GM19467 (cell line): ENCODE measurements at regions not wholly inside any gene's neighbourhood (a gene's known extent, or its start where the extent isn't known, plus 50 kb on each side); places are given as distances from the start of the nearest gene placed in this dataset.

Experiments used
- ATAC-seq: cut with Tn5 transposase; IDR thresholded peaks from one replicate; pipeline ENCODE4 v1.9.1; 2021; ENCODE audit warnings: mild to moderate bottlenecking, moderate library complexity; ENCODE audit not compliant: unreplicated experiment

DNA sequence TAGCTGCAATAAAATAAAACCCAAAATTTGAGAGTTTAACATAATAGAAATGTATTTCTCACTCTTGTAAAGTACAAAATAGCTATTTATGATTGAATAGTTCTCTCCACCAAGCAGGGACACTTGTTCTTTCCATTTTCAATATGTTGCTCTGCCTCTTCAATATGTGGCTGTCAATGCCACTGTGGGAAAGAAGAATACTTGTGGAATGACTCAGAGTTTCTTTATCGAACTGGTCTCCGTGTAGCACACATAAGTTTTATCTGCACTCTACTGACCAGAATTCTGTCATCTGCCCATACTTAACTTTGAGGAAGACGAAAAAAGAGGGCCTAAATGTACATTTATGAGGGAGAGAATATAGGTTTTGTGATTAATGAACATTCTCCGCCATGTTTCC is 256.9 kb downstream of the ATXN7L3B start:
- ATAC-seq, result no peak

DNA sequence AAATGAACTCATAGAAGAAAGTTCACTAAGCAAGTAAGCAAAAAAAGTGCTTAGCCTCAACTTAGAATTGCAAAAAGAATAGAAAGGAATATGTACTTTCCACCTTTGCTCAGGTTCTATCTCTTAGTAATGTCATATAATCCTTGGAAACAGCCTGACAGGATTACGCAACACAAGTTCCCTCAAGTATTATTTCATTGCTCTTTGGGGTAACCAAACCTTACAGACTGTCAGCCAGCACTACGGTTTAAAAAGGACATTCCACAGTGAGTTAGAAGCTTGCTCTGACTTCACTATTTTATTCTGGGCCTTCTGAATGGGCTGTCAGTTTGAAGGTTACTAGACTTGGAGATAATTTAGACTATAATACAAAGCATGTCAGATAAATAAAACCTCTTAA is 264.0 kb downstream of the ATXN7L3B start:
- no peak for ATAC-seq

DNA sequence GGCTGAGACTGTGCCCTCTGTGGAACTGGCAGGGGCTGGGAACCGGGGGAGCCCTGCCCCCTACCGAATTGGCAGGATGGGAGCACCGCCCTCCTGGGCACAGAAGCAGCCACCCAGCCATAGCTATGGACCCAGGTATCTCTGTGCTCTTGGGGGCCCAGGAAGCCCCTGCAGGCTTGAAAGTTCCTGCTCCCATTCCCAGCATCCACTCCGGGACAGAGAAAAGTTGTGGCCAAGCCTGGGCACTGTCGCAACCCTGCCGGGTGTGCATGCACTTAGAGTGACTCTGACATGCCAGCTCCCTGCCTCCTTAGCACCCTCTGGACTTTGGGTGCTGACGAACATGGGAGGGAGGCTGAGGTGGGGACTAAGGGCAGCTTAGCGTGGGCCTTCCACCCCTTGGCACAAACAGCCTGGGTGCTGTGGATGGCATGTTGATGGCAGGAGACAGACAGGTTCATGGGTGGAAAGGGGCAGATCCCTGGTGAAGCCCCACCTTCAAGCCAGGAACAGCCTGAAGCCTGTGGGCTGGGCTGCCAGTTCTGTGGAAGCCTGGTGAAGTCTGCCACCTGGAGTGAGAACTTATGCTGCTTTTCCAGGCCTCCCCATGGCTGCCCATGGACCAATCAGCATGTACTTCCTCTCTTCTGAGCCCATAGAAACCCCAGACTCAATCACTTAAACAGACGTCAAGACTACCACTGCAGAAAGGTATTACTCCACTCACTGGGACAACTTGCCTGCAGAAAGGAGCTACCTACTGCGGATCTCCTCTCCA is 279.0 kb downstream of the ATXN7L3B start:
- no peak for ATAC-seq

DNA sequence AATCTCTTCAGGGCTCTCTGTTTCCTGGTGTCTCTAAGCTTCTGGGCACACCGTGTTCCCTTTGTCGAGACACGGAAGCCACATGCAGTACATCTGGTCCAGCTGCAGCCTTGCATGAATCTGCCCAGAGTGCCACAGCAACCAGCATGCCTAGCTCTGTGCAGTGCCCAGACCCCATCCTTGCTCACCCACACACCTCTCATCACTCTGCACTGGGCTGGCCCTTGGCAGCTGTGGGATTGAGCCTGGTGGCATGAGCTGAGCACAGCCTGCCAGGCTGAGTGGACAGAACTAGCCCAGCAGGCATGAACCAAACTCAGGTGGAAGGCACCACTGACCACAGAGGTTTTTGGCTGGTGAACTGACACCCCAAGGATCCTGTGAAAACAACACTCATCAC is 279.9 kb downstream of the ATXN7L3B start:
- ATAC-seq, result no peak

DNA sequence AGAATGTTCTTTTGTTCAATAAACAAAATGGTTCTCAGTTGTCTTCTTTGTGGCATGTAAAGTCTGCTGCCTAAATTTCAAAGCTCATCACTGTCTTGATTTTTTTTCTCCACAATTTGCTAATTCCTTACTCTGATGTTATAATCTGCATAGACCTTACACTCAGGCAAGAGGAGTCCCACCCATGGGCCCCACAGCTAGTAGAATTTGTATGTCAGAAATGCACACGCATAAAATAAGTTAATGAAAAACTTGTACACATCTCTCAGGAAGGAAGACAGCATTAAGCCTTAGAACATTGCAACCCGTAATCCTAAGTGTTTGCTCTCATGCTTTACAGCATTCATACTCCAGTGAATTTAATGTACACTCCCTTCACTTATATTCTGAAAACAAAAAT is 280.8 kb downstream of the ATXN7L3B start:
- ATAC-seq, result no peak

DNA sequence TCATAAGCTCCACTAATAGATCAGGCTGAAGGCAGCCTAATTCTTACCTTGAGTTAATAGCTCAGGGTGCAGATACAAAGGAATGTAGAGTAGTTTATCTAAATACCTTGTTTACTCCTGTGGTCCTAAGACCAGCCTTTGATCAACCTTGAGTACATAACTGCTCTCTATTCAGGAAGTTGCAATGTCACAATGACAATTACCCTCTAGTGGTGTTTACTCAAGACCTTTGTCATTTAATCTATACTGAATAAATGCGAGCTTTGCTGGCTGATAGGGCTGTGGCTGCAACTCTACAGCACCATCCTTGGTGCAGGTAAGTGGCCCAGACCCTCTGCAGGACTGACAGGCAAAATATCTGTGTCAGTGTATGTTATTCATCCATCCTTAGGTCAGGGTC is 282.7 kb downstream of the ATXN7L3B start:
- no peak for ATAC-seq

DNA sequence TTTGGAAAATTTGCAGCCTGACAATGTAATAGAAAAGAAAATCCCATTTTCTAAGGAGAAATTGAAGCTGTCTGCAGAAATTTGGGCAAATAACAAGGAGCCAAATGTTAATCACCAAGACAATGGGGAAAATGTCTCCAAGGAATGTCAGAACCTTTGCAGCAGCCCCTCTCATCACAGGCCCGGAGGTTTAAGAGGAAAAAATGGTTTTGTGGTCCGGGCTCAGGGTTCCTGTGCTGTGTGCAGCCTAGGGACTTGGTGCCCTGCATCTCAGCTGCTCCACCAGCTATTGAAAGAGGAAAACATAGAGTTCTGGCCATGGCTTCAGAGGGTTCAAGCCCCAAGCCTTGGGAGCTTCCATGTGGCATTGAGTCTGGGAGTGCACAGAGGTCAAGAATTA is 298.9 kb downstream of the ATXN7L3B start:
- ATAC-seq, result no peak

DNA sequence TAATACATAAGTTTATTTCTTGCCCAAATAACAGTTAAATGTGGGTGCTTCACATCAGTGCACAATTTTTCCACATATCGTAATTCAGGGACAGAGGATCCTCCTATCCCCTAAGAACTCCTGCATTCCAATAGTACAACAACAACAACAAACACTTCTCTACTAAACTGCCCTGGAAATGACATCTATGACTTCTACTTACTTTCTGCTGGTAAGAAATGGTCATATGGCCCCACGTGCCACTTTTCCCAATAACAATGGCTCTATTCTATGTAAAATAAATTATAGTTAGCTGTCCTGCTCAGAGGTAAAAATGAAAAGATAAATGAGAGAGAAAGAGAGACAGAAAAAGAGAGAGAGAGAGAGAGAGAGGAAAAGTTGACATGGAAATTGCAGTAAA is 308.5 kb downstream of the ATXN7L3B start:
- no peak for ATAC-seq

DNA sequence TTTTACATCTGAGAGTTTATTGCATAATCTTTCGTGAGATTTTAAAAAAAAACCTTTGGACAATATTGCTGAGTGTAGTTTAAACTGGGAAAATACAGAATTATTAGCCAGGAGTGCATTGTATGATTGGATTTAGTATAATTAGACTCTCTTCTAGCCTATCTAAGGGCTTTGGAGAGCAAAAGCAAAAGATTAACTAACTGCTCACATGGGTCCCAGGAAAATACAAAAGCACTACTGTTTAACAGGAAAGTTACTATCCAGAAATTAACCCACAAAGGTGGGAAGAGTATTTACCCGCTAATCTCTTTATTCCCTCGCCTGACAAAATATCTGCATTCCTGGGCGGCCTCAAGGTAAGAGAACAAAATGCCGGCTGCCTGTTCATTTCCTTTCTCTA is 309.5 kb downstream of the ATXN7L3B start:
- no peak for ATAC-seq

DNA sequence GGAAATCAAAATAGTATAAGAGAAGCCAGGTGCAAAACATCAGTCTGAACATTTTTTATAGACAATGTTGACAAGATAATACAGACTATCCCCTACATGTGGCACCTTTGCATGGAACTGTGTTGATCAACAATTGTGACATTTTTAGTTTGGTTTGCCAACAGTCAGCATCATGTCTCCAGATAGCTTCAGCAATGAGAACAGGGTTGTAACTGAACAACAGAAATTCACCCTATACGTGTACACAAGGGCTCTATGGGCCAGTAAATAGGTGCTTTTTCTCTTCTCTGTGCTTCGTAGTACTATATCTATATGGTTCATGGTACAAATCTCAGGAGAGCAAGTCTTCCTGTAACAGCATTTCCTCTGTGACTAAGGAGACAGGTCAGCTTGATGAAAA is 310.4 kb downstream of the ATXN7L3B start:
- no peak for ATAC-seq

DNA sequence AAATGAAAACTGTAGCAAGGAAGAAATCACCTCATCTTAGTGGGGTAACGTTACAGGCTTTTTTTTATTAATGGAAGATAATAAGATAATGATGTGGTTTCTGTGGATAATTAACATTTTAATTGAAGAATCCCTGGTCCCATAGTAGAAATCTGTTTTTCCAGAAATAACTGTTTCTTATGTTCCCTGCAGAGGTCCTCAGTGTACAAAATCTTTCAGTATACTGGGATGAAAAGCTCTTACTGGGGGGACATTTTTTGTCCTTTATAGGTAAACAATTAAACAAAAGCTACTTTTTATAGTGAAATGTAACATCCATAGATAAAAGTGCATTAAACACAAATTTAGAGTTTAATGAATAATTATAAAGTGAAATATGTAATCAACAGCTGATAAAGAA is 312.2 kb downstream of the ATXN7L3B start:
- no peak for ATAC-seq

DNA sequence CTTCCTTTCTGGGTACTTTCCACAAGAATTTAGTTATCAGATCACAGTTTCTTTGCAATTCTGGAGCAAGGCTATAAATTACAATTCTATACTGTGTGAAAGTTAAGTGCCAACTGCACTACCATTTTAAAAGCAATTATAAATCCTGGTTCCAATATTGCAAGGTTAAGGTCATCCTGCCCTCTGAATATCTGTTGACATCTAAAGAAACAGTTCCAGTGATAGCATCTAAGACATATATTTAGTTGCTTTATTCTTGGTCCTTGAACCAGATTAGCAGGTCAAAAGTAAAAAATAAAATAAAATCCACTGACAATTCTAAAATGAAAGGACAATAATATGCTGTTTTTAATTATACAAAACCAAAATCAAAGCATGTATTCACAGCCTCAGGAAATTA is 334.2 kb downstream of the ATXN7L3B start:
- no peak for ATAC-seq

DNA sequence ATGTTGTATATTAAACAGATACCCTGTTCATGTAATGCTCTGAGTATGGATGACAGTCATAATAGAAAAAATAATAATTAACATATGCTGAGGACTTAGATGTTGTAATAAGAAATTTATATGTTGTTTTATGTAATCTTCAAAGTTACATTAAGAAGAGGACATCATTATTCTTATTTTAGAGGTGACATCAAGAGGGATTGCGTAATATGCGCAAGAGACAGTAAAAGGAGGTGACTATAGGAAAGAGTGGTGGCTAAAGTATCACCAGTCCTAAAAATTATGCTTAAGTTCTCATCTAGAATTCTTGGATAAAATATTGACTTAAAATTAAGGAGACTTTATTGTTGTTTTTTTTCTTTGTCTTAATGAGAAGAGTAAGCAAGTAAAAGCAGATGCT is 323.9 kb downstream of the KCNC2 start:
- ATAC-seq, result no peak

DNA sequence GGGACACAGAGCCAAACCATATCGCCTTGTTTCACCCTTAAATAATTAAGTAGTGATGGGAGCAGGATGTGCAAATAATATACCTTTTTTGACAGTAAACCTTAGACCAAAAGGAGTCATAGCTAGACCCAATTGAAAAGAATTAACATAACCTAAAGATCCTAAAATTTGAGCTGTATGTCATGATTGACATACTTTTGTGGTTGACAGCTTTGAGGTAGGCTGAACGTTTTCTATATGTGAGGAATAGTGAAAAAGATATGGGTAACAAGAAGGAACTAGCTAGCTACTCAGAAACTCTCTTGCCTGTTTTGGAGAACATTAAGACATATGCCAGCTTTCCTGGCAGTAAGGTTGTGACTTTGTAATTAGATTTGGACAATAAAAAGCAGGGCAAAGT is 320.6 kb downstream of the KCNC2 start:
- no peak for ATAC-seq

DNA sequence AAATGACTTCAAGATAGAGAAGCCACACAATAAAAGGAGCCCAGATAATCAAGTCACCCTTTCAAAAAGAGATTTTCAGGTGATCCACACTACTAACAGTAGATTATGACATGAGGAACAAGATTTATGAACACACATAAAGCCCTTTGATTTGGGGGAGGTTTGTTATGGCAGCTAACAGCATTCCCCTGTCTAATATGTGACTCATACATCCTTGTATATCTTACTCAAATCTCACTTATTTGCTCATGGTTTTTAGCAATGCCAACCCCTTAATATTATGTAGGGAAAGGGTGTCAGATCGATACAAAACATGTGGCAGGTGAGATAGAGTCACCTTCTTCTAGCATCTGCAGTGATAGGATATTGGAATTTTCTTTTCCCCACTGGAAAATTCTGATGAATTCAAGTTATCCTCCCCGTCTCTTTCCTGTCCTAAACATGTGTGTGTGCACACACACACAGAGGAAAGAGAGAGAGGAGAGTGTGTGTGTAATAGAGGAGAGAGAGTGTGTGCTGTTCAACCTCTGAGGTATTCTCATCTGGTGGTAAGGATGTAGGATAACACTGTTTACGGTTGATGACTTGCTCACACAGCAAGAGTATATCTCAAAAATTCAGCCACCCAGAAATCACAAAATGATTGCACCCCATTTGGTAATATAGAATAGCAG is 319.9 kb downstream of the KCNC2 start:
- peak; percentile 43 for ATAC-seq

DNA sequence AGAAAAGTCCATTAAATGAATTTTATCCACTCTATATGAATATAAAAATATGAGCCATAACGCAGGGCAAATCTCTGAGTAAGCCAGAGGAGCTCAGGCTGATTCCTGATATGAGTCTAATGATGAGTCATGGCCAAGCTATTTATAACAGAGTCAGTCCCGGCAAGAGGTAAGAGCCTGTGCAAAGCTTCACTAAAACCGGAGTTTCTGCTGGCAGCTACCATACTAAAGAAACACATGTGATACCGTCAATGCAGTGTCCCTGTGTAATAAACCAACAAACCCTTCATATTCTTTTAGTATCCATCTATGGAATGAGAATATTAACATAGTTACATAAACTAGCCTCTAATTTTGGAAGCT is 319.4 kb downstream of the KCNC2 start:
- peak; percentile 84 for ATAC-seq

DNA sequence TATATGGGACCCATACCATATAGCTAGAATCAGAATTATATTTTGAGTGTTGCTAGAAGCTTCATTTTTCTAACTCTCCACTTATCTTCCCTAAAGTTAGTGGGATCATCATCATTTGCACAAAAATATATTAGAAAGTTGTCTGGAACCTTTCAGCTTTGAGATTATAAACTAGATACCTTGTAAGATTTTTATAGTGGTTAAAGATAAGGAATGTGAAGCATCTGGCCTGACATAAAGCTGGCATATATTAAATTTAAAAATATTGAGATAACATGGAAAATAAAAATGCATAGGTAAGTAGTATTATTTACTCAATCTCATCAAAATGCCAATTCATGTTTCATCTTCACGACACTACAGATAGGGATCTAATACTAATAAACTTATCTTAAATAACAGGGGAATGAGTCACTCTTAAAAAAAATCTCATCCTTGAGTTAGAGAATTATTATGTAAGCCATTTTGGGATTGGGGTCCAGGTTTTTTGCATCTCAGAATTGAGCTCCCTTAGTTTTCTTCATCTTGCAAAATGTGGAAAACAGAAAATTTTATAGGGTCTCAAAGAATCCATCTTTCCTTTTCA is 318.5 kb downstream of the KCNC2 start:
- ATAC-seq, result no peak

DNA sequence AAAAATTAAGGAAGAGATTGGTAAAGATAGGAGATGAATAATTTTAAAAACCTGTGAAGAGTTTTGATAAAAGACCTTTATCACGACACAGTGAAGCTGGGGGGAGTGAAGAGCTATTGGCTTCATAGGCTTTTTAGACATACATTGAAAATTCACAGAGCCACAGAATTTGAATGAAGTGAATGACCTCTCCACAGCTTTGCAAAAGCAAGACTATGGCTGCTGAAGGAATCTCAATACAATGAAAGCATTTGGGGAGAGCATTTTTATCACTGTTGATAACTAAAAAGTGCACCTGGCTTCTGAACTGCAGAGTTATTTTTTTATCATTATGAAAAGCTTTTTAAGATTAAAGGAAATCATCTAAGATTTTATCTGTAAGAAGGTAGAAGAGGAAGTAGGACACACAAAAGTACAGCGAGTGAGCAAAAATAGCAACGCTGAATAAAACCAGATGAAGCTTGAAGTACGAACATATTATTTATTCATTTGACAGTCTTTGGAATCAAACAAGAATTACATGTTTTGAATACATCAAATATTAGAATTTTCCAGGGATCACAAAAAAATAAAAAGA is 317.5 kb downstream of the KCNC2 start:
- ATAC-seq, result no peak

DNA sequence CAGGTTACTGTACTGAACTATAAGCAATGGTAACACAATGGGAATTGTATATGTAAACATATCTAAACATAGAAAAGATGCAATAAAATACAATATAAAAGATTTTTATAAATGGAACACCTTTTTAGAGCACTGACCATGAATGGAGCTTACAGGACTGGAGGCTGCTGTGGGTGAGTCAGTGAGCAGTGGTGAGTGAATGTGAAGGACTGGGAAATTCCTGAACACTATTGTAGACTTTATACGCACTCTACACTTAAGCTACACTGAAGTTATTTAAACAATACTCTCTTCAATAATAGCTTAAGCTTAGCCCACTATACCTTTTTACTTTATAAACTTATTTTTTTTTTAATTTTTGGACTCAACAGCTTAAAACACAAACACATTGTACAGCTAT is 313.5 kb downstream of the KCNC2 start:
- ATAC-seq, result no peak

DNA sequence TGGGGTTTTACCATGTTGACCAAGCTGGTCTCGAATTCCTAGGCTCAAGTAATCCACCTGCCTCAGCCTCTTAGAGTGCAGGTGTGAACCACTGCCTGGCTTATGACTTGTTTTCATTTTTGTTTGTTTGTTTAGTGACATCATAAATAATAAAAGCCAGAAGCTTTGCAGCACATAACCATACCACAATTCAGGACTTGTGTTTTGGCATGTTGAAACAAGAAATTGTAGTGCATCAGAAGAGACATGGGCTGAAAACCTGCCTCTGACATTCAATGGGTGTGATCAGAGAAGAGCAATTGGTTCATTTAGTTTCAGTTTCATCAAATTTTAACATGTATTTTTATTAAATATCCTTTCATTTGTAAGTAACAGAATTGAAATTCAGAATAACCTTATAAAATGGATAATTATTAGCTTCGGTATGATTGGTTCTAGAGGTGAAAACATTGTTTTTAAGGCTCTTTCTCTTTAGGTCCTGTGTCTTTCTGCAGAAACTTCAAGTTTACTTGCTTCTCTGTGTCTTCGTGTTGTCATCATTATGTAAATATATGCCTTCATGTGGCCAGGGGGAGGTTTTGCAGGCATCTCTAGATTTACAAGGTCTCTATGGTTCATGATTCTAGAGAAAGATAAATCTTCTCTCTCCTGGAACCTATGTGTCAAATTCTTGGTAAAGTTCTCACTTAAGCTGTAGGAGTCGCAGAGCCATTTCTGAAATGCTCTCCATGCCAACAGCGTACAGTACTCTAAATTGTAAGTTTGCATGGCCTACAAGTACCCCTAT is 312.0 kb downstream of the KCNC2 start:
- no peak for ATAC-seq
